GM19467 (cell line): ENCODE measurements at regions not wholly inside any gene's neighbourhood (a gene's known extent, or its start where the extent isn't known, plus 50 kb on each side); places are given as distances from the start of the nearest gene placed in this dataset.
"Not testable (repeated sequence)": the region's sequence is repeated elsewhere in the genome, so short reads cannot be mapped to it uniquely, and the experiment has no call there.

Experiments used
- ATAC-seq: cut with Tn5 transposase; IDR thresholded peaks from one replicate; pipeline ENCODE4 v1.9.1; 2021; ENCODE audit warnings: mild to moderate bottlenecking, moderate library complexity; ENCODE audit not compliant: unreplicated experiment

DNA sequence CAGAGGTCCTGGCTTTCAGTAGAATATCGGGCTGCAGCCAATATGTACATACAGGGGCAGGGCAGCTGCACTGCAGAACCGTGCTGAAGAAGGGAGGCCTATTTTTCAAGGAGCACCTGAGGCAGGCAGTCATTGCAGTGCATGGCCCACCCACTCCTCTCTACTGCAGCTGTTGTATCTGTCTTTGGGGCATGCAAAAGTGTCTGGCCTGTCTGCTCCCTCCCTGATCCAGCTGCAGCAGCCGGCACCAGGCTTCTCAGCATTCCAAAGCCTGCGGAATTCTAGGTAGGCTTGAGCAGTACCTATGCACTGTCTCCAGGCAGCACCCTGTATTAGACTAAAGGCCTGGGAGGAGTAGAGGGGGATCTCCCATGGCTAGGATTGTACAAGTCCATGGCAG, 415.2 kb upstream of the MAGEB16 start:
- ATAC-seq, result no peak

DNA sequence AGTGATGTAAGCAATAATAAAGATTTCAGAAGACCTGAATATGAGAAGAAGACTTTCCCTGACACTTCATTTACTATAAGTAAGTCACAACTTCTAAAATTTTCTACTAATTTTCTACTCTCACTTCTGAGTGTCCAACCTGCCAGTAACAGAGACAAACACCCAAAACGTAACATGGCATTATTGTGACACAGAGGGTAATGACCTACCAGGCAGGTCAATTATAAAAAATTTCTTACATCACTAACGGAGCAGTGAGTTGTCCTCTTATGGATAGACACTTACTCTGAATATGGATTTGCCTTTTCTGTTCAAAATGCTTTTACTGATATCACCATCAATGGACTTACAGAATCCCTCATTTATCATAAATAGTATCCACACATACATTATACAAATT, 405.9 kb upstream of the MAGEB16 start:
- ATAC-seq, result no peak

DNA sequence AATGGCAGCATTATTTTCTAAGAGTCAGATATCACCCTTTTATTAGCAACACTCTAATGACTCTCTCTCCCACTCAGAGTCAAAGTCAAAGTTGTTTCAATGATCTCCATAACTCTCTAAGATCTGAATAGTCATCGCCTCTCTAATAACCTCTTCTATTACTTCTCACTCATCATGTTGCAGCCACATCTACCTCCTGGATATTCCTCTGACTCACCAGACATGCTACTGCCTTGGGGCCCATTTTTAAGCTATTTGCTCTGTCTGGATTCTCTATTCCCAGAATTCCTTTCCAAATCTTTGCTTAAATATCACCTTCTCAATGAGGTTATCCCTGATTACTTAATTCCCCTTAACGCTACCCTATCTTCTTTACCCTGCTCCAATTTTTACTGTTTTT, 391.8 kb upstream of the MAGEB16 start:
- ATAC-seq, result no peak

DNA sequence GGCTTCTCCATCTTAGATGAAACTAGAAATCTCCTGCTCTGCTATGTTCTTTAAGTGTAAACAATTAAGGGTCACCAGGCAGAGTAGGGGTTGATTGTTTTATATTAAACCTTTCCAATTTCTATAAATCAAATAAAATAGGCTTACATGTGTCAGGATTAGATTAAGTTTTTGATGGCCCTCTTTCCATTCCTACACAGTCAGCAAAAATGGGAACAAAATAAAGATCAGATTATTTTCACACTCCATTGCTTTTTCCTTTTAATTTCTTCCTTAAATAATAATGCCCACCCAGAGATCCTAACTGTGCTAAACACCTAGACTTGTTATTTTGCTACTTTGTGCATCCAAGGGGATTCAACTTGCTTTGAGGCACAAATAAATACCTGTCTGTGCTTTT, 381.4 kb upstream of the MAGEB16 start:
- no peak for ATAC-seq

DNA sequence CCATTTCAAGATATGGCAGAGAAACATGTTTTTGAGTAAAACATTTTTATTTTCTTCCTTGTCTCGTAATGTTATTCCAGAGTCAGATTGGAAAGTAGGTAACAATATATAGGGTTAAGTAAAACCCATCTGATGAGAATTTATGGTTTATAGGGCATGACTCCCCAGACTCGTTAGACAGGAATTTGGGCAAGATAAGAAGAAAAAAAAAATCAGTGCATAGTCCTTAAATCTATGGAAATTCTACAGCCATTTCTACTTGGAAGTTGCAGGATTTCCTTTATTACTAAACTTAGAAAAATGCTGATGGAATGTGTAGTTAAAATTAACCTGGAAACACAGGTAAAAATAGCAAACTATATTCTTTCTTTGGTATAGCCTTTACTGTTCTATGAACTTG, 366.1 kb upstream of the MAGEB16 start:
- ATAC-seq, result no peak

- ATAC-seq, result no peak
Observed at GRCh38 chrX:35439034-35439660, 359.0 kb upstream of the MAGEB16 start.

GRCh38 chrX:35439692-35440091, 358.4 kb upstream of the MAGEB16 start:
- ATAC-seq, result no peak

DNA sequence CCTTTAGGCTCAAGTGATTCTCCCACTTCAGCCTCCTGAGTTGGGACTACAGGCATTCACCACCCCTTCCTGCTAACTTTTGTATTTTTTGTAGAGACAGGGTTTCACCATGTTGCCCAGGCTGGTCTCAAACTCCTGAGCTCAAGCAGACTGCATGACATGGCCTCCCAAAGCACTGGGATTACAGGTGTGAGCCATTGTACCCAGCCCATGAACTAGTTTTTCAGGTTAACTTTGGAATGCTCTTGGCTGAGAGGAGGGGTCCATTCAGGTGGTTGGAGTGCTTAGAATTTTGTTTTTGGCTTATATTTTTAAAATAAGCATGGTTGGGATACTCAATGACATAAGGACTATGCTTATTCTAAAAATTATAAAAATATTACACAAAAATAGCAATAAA, 355.7 kb upstream of the MAGEB16 start:
- ATAC-seq, result no peak

GRCh38 chrX:35443091-35443582, 355.0 kb upstream of the MAGEB16 start:
- ATAC-seq, result not testable (repeated sequence)

- no peak for ATAC-seq
Observed at GRCh38 chrX:35444671-35445355, 353.3 kb upstream of the MAGEB16 start.

DNA sequence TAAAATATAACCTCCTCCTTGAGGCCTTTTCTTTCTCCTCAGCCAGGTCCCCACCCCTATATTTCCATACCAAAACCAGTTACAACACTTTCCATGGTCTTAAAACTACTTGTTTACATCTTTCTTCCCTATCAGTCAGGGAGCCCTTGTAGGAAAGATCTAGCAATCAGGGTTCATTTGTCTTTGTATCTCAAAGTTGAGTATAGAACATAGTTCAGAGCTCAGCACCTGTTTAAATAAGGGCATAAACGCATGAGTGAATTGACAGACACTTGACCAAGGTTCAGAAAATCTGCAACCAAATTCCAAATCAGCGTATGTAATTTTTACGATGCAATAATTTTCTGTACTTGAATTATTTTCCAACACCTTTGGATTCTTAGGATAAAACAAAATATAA, 352.2 kb upstream of the MAGEB16 start:
- ATAC-seq, result no peak

DNA sequence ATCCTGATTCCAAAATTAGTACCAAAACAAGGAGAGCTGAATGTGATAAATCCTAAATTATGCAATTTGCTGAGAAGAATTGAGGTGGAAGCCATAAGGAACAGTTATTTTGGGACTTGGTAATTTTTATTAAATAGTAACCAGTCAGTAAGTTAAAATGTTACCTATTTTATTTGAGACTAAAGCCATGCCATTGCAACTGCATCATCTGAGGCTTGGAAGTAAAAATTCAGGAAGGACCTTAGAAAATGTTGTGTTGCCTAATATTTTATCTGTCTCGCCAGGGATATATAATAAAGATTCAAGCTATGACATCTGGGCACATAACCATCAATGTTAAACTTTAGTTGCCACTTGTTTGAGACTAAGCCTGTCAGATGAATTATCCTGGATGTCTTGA, 341.3 kb upstream of the MAGEB16 start:
- no peak for ATAC-seq

- ATAC-seq, result no peak
Observed at GRCh38 chrX:35458142-35458541, 340.0 kb upstream of the MAGEB16 start.

DNA sequence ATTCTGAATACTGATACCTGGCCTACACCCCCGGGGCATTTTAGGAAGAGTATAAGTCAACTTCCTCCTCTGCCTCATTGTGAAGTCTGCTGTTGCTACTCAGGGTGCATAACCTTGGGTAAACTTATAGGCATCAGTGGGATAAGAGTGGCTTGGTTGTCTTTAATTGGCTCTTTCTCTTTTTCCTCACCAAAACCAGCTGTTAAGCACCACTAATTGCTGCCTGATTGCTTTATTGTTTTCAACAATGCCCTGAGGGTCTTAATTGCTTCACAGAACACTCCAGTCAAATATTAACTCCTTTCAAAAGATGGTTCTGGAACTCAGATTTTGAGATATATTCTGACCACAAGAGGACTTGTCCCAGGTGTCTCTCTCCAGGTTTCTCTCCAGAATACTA, 337.0 kb upstream of the MAGEB16 start:
- no peak for ATAC-seq

- not testable (repeated sequence) for ATAC-seq
Observed at GRCh38 chrX:35496671-35497070, 301.5 kb upstream of the MAGEB16 start.

DNA sequence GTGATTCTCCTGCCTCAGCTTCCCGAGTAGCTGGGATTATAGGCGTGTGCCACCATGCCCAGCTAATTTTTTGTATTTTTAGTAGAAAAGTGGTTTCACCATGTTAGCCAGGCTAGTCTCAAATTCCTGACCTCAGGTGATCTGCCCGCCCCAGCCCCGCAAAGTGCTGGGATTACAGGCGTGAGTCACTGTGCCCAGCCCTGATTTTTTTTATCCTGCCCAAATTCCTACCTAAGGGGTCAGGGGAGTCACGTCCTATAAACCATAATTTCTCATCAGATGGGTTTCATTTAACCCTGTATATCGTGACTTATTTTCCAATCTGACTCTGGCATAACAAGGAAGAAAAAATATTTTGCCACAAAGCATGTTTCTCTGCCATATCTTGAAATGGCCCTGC, 300.7 kb upstream of the MAGEB16 start:
- not testable (repeated sequence) for ATAC-seq

- no peak for ATAC-seq
Observed at GRCh38 chrX:35499071-35499862, 298.9 kb upstream of the MAGEB16 start.

DNA sequence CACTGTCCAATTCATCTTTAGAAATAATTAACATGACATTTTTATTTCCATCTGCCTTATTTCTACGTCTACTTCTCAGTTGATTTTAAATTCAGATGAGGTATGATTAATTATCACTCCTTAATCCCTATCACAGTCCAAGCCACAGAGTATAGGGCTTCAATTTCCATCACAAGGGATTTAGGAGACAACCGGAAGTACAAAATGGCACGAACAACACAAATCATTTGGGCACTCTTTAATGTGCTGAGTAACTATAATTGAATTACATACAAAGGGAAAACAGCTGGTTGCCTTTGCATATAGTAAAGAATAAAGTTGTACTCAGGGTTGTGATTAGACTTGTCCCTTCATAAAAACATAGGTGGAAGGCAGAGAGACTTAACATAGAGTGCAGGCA, 290.4 kb upstream of the MAGEB16 start:
- no peak for ATAC-seq

DNA sequence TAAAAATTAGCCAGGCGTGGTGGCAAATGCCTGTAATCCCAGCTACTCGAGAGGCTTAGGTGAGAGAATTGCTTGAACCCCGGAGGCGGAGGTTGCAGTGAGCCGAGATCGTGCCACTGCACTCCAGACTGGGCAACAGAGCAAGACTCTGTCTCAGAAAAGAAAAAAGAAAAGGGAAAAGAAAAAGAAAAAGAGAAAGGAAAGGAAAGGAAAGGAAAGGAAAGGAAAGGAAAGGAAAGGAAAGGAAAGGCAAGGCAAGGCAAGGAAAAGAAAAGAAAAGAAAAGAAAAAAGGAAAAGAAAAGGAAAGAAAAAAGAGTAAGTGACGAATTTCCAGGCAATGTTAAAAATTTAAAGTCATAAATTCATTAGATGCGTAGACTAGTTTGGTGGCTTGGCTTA, 250.1 kb upstream of the MAGEB16 start:
- not testable (repeated sequence) for ATAC-seq

DNA sequence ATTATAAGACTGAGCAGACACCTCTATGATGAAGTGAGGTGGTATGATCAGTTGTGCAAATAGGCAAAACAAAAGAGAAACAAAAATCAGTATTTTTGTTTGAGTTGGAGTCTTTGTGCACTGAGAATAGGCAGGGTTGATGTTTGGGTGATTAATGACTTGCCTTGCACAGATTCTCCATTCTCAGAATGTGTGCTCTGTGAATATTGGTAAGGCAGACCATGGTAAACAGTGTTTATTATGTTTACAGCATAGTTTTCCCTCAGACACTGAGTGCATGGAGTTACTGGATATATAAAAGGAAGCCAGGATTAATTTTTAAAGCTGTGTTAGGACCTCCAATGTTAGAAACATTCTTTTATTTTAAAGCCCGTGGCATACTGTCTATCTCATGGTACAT, 240.2 kb upstream of the MAGEB16 start:
- no peak for ATAC-seq

DNA sequence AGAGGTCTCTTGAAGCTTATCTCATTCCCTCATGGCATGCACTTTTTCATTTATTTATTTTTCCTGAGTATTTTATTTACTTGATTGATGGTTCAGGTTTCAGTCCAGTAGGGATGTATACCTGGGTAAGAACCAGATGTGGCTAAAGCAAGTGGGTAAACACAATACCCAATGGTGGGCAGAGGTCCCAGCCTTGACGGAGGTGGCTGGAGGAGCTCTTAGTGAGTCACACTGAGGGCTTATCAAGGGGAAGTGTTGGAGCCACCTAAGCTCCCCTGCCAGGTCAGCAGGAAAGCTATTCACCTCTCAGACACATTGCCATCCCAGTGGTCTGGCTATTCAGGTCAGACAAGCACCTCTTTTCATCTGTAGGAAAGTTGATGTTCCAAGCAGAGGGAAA, 236.2 kb upstream of the MAGEB16 start:
- no peak for ATAC-seq

DNA sequence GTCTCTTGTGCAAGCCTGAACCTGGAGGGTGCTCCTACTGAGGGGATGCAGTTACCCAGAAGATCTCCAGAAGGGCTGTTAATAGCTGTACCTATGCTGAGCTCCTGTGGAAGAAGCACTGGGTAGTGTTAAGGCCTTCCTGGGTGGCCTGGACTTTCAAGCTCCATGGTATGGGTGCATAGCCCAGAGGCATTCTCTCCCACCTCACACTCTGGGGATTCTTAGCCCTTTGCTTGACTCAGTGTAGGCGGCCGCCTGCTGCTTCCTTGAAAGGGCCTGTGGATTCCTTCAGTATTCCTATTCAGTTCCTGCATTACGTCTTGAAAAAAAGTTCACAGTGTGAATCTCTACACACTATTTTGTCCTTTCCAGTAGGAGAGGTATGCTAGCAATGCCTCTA, 235.7 kb upstream of the MAGEB16 start:
- no peak for ATAC-seq
